Mesenteric fat pad (tissue), 1 donor: ENCODE measurements at regions not wholly inside any gene's neighbourhood (a gene's known extent, or its start where the extent isn't known, plus 50 kb on each side); places are given as distances from the start of the nearest gene placed in this dataset.
"Not testable (repeated sequence)": the region's sequence is repeated elsewhere in the genome, so short reads cannot be mapped to it uniquely, and the experiment has no call there.

Source experiments
- DNase-seq: peaks from one replicate; pipeline ENCODE4 v3.0.0-alpha.2; 2020; ENCODE audit warnings: low spot score
- donor health status: DM: yes; HTN: yes; CAD: no.

GRCh38 chr3:162628531-162628930 is 1131.9 kb downstream of the OTOL1 start:
- no peak for DNase-seq

DNA sequence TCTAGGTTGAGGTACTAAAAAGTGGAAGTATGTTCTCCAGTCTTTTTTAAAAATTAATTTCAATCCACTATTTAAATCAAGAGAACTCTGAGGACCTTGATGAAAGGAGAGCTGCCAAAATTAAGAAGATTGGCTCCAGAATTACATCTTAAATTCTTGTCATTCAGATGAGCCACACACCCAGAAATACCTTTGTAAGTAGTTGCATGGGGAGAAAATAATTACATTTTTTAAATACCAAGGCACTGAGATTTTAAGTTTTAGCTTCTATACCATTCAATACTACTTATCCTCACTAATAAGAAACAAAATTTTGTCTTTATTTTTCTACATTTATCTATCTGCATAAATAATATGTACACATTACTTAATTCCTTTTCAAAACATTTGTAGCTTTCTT is 1132.8 kb downstream of the OTOL1 start:
- no peak for DNase-seq

DNA sequence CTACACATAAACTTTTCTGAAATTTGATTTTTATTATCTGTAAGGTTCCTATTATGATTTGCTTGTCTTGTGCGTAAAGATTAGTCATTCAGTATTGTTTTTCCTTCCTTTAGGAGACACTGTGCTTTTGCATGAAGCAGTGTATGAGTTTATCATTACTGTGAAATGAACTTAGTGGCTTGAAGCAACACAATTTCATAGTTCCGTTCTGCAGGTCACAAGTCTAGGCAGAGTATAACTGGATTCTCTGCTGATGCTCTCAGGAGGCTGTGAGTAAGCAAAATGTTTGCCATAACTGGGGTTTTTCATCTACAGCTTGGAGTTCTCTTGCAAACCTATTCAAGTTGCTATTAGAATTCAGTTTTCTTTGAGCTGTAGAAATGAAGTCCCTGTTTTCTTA is 1136.1 kb downstream of the OTOL1 start:
- DNase-seq: no peak

- not testable (repeated sequence) for DNase-seq
Observed at GRCh38 chr3:162640208-162640607, 1143.6 kb downstream of the OTOL1 start.

- DNase-seq: no peak
Observed at GRCh38 chr3:162641317-162641716, 1144.7 kb downstream of the OTOL1 start.

- DNase-seq: no peak
Observed at GRCh38 chr3:162641907-162642306, 1145.3 kb downstream of the OTOL1 start.

- no peak for DNase-seq
Observed at GRCh38 chr3:162643245-162643644, 1146.6 kb downstream of the OTOL1 start.

GRCh38 chr3:162647321-162647720 is 1150.7 kb downstream of the OTOL1 start:
- no peak for DNase-seq

DNA sequence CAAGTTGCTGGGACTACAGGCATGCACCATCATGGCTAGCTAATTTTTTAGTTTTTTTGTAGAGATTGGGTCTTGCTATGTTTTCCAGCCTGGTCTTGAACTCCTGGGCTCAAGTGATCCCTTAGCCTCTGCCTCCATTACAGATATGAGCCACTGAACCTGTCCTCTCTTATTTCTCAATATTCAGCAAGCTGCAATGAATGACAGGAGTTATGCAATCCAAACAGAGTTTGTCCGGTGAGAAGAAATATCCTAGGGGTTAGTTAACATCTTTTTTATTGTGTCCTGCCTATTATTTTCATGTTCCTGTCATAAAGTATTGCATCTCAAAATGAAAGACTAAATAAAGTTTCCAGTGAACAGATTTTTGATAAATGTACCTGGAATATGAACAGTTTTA is 1161.4 kb downstream of the OTOL1 start:
- DNase-seq: no peak

DNA sequence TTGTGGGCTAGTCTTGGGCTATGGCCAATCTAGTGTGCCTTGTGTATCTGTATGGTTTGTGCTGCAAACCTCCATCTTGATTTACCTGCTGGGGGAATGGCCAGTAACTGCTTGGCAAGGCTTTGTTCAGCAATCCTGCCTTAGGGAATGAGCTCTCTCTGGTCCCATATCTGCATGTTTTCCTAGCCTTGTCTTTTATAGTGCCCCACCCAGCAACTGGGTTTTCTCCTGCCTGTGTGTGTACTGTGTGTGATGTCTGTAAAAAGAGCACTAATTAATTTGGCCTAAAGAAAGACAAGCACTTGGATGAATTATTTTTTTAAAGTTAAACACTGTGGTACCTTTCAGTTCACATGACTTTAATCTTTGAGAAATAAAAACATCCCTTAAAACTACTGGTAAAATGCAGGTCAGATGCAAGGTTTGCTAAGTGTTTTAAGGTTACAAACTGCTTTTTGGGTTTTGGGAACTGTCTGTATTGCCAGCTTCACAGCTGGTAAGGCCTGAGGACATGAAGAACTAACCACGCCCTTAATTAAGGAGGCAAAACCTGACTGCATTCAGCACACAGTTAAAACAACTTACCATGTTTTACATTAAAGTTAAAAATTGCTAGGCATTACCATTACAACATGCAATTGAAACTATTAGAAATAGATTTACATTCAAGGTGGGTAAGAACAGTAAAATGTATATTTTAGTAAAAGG is 1169.2 kb downstream of the OTOL1 start:
- DNase-seq: no peak

DNA sequence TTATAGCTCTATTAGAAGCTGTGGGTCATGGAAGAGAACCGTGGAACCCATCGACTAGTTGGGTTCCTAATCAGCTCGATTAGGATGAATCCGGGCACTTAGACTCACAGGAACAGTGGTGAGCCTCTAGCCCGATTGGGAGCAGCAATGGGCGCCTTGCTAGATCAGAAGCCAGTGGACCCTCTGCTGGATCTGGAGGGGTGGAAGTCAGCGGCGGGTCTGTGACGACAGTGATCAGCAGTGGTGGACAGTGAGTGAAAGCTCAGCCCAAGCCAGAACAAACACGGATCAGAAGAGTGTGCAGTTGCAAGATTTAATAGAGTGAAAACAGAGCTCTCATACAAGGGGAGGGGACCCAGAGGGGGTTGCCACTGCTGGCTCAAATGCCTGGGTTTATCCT is 1170.2 kb downstream of the OTOL1 start:
- DNase-seq: no peak

- no peak for DNase-seq
Observed at GRCh38 chr3:162670181-162670580, 1173.6 kb downstream of the OTOL1 start.

GRCh38 chr3:162677475-162677874 is 1180.9 kb downstream of the OTOL1 start:
- no peak for DNase-seq

DNA sequence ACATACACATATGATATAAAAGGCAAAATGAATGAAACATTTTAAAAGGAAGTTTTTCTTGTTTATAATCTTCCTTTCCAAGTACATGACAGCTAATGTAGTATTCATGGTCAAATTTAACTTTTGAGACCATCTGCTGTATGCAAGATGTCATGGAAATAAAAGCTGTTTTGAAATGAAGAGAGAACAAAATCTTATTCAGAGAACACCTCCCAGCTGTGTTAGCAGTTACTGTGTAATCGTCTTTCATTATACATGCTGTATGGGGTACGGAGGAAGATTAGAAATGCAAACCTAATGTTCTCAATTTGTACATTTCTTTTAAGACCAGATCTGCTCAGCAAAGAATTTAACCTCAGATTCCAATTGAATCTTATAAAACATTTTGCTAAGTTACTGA is 1182.3 kb downstream of the OTOL1 start:
- no peak for DNase-seq

- no peak for DNase-seq
Observed at GRCh38 chr3:162684260-162684659, 1187.7 kb downstream of the OTOL1 start.

DNA sequence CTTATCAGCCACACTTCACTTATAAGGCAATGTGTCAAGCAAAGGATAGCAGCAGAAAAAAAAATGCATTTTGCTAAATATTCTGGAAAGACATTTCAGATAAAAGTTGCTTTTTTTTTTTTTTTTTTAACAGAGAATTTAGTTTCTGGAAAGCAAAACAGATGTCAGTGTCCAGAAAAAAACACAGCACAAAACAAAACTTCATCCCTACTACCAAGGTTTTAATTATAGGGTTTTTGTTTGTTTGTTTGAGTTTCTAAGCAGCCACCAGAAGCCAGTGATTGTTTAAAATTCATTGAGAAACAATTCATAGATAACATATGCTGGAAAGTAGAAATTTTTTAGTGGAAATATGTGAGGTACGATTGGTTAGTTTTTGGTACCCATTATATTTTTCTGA is 1202.7 kb downstream of the OTOL1 start:
- no peak for DNase-seq

- no peak for DNase-seq
Observed at GRCh38 chr3:162701211-162701610, 1204.6 kb downstream of the OTOL1 start.

- DNase-seq: no peak
Observed at GRCh38 chr3:162702768-162703385, 1206.3 kb downstream of the OTOL1 start.

DNA sequence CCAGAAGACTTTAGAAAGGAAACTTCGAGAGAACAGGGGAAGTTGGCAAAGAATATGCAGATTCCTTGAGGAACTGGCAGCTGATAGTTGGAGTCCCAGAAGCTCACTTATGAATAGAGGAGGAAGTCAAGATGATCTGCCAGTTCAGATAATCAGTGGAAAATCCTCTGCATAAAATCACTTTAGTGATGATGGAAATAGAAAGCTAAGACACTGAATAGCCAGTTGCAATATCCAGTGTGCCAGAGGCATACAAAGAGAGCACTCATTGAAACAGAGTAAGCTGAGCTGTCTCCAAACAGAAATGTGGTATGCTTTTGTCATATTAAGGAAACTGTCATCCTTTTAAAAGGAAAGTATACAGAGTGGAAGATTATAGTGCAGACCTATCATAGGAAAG is 1207.6 kb downstream of the OTOL1 start:
- DNase-seq: no peak

GRCh38 chr3:162704799-162705385 is 1208.3 kb downstream of the OTOL1 start:
- no peak for DNase-seq

GRCh38 chr3:162708394-162708793 is 1211.8 kb downstream of the OTOL1 start:
- DNase-seq: not testable (repeated sequence)

DNA sequence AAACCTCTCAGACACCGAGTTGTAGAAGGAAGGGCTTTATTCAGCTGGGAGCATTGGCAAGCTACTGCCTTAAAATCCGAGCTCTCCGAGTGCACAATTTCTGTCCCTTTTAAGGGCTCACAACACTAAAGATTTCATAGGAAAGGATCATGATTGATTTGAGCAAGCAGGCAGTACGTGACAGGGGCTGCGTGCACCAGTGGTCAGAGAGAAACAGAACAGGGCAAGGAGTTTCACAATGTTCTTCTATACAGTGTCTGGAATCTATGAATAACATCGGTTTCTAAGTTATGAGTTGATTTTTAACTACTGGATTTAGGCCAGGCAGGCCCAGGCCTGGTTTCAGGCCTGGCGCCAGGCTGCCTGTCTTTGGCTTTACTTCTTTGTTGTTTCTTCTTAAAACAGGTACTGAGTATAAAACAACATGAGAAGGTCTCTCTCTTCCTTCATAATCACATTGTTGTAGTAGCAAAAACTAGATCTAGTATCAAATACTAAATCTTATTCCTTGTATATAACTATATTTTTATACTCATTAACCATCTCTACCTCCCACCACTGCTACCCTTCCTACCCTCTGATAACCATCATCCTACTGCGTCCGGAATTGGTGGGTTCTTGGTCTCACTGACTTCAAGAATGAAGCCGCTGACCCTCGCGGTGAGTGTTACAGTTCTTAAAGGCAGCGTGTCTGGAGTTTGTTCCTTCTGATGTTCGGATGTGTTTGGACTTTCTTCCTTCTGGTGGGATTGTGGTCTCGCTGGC is 1212.5 kb downstream of the OTOL1 start:
- DNase-seq: not testable (repeated sequence)
